Activated T-cell treated with anti-CD3 and anti-CD28 coated beads for 24 hours (primary cell): ENCODE measurements at regions not wholly inside any gene's neighbourhood (a gene's known extent, or its start where the extent isn't known, plus 50 kb on each side); places are given as distances from the start of the nearest gene placed in this dataset.
"Not testable (repeated sequence)": the region's sequence is repeated elsewhere in the genome, so short reads cannot be mapped to it uniquely, and the experiment has no call there.

ENCODE experiments used
- DNase-seq: peaks from one replicate; pipeline ENCODE4 v3.0.0-alpha.2; 2020; ENCODE audit warnings: low read depth

DNA sequence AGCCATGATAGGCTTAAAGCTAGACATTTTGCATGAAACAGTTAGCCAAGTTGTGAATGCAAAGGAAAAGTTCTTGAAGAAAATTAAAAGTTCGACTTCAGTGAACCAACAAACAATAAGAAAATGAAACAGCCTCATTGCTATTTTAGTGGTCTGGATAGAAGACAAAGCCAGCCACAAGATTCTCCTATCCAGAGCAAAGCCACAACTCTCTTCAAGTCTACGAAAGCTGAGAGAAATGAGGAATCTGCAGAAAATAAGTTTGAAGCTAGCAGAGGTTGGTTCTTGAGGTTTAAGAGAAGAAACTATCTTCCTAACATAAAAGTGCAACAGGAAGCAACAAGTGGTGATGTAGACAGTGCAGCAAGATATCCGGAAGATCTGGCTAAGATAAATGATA is 271.4 kb upstream of the GRM3 start:
- DNase-seq = no peak

DNA sequence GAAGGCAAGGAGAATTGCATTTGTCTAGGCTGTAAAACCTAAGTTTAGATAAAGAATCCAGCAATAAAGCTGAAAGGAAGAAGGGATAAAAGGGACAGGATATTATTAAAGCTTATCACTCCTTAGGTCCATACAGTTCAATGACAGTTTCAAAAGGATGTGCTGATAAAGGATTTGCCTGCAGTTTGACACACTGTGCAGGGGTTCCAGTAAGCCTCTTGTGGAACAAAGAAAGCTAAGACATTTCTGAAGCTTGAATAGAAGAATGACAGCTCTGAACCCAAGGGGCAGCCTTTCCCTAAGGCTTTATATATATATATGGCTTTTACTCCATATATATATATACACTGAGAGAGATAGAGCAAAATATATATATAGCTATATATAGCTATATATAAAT is 276.8 kb upstream of the GRM3 start:
- DNase-seq = no peak

- DNase-seq = not testable (repeated sequence)
Measured at GRCh38 chr7:86340407-86340806, 303.3 kb upstream of the GRM3 start.

GRCh38 chr7:86339051-86339450 is 304.7 kb upstream of the GRM3 start:
- no peak for DNase-seq

- no peak for DNase-seq
Measured at GRCh38 chr7:86328801-86329433, 314.8 kb upstream of the GRM3 start.

DNA sequence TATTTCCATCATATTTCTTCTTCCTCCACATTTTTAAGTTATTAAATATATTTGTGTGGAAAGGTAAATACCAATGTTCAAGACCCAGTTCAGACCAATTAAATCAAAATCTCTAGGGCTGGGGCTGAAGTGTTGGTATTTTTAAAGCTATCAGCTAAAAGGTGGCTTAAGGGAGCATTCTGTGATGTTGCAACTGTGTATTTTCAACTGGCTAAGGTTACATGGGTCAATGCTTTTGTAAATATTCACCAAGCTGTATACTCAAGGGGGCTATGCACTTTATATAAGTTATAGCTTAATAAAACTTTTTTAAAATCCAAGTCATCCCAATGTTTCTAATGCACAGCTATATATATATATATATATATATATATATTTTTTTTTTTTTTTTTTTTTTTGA is 316.9 kb upstream of the GRM3 start:
- no peak for DNase-seq

GRCh38 chr7:86320889-86321288 is 322.8 kb upstream of the GRM3 start:
- no peak for DNase-seq

DNA sequence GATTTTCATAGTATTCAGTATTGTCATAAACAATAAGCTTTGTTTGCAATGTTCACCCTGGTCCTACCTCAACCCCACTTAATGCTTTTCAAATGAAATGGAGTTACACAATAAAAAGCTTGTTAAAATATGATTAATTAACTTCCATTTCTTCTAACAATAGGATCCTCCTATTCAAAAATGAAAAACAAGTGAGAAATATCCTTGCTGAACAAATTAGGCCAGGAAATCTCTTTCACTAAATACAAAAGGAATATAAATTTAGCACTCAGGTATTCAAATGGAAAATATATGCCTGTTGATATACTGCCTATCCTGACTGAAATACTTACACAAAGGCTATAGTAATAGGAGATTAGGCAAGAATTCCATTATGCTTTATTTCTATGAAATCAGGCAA is 323.4 kb upstream of the GRM3 start:
- no peak for DNase-seq

GRCh38 chr7:86313842-86314241 is 329.9 kb upstream of the GRM3 start:
- no peak for DNase-seq

DNA sequence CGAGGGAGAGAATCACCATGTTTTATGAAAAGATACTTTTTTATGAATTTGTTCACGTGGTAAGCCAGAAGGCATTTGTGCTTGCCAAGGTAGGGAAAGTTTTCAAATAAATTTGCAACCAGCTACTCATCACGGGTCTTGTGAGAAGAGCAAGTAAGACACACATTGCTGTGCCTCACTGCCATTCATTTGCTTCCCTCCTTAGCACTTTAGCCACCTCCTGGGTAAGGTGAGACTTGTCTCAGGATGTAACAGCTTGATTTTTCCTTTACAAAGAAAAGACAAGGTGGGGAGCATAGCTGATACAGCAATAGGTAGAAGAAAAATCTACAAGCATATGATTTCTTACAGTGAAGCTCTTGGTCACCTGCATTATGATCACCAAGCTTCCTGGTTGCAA is 342.4 kb upstream of the GRM3 start:
- no peak for DNase-seq

GRCh38 chr7:86295526-86295925 is 348.2 kb upstream of the GRM3 start:
- DNase-seq = no peak

DNA sequence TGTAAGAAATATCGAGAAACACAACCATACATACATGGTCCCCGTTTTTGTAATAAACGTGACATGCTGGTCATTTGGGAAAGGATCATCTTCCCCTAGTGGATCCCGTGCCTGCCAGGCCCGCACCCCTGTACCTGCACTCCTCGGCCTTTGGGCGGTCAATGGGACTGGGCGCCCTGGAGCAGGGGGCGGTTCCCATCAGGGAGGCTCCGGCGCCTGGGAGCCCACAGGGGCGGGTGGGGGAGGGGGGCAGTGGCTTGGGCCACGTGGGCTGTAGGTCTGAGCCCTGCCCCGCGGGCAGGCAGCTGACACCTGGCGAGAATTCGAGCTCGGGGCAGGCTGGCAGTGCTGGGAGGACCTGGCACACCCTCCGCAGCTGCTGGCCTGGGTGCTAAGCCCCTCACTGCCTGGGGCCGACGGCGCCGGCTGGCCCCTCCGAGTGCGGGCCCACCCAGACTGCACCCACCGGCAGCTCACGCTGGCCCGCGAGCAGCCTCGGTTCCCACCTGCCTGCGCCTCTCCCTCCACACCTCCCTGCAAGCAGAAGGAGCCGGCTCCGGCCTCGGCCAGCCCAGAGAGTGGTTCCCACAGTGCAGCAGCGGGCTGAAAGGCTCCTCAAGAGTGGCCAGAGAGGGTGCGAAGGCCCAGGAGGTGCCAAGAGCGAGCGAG is 361.6 kb upstream of the GRM3 start:
- DNase-seq = no peak

GRCh38 chr7:86280150-86280549 is 363.6 kb upstream of the GRM3 start:
- DNase-seq = no peak

- DNase-seq = no peak
Measured at GRCh38 chr7:86262781-86263180, 380.9 kb upstream of the GRM3 start.

- DNase-seq = no peak
Measured at GRCh38 chr7:86257894-86258293, 385.8 kb upstream of the GRM3 start.

DNA sequence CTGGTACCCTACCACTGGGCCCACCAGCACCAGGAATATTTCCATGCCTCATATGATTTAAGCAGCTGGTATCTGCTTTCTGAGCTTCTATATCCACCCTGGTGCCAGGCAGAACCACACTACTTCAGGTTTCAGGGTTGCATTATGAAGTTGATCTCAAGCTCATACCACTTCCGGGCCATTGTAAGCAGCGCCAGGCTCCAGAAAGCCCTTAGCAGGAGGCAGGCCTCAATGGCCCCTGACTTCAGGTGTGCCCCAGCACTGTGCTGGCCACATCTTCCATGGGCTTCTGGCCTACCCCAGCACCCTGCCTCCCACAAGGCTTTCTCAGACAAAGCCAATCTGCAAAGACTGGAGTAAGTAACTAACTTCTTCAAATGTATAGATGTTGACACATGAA is 391.3 kb upstream of the GRM3 start:
- no peak for DNase-seq

- DNase-seq = no peak
Measured at GRCh38 chr7:86248977-86249376, 394.7 kb upstream of the GRM3 start.

DNA sequence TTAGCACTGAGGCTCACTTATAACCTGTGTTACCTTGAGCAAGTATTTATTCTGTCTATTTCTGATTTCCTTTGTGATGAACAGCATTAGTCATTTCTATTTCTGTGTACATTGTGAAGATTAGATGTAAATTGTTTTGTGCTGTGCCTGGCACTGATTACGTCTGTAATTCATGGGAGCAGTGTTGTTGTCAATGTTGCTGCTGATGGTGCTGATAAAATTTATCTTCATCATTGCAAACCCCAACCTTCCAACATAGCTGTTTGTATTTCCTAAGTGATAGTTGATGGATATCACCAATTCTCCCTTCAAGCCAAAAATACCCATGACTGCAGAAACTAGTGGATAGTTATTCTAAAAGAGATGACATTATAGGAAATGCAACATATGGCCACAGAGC is 400.5 kb upstream of the GRM3 start:
- DNase-seq = no peak

DNA sequence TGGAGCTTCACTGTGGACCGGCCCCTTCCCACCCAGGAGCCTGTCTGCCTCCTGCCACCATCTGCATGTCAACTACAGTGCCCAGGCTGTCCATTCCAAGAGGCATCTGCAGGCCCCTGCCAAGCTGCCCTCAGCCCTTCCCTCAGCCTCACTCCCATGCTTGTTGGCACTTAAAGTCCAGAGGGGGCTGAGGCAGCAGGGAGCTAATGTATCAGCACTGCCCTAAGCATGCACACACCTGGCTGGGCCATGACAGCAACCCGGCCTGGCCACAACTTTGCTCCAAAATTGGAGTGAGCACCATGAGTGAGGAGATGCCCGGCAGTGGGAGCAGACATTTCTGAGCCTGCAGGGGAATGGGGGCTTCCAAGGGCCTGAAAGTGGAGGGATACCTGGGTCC is 417.5 kb upstream of the GRM3 start:
- DNase-seq = no peak

- no peak for DNase-seq
Measured at GRCh38 chr7:86222806-86223205, 420.9 kb upstream of the GRM3 start.

DNA sequence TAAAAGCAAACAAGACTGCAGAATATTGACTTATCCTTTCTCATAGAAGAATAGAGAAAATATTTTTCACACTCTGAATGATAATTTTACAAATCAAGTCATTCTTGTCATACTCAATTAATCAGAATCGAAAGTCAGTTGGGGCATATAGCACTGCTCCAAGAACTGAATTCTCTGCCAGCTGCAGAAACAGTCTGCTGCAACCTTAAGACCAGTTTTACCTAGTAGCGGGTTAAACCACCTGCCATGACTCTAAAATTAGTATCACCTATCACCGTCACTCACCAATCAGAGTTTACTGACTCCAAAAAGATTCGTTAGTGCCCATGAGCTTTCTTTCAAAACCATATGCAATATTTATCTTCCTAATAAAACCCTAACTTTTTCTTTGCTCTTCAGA is 429.0 kb upstream of the GRM3 start:
- no peak for DNase-seq

- DNase-seq = no peak
Measured at GRCh38 chr7:86212976-86213375, 430.7 kb upstream of the GRM3 start.

DNA sequence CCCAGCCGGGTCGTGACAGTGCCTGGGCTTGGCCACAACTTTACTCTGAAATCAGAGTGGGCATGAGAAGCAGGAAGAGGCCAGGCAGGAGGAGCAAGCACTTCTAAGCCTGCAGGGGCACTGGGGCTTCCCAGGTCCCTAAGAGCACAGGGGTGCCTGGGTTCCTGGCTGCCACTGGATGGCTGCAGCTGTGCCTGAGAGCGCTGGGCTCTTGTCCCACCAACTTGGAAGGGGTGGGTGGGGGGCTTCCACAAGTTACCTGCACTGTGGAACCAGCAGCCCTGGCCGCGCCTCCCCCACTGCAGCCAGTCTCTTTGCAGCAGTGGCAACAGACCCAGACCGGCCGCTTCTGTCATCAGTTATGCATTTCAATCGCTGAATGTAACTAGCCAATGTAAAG is 434.7 kb upstream of the GRM3 start:
- DNase-seq = no peak

DNA sequence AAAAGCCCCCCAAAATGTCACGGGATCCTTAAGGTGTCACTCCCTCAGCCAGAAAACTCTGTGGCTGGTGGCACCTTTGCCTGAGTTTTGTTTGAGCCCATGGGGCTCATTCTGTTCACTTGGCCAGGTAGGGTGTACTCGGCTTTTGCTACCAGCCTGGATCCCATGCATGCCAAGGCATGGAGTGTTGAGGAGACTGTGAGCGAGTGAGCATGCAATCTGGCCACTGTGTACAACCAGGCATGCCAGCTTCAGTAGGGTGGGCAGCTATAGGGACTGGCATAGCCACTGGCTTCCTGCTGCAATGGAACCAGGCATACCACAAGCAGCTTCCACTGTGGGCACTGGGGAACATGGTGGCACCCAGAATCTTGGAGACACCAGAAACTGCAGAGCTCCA is 436.0 kb upstream of the GRM3 start:
- DNase-seq = no peak
